DND-41 (cell line): ENCODE measurements at regions not wholly inside any gene's neighbourhood (a gene's known extent, or its start where the extent isn't known, plus 50 kb on each side); places are given as distances from the start of the nearest gene placed in this dataset.
A peak's percentile ranks its signal among the peaks of the same experiment; 100 is the strongest.
"Not testable (repeated sequence)": the region's sequence is repeated elsewhere in the genome, so short reads cannot be mapped to it uniquely, and the experiment has no call there.

Experiments used
- ATAC-seq: fragments of 200-7000 bp; cut with Tn5 transposase; 3 replicates; pipeline ENCODE4 v1.9.1; 2021; ENCODE audit warnings: low read depth; ENCODE audit not compliant: insufficient read depth
- DNase-seq: peaks from one replicate; pipeline ENCODE4 v3.0.0-alpha.2; 2020
- H2AFZ ChIP-seq: 2 replicates; pipeline ENCODE4 v1.6.0; 2012; ENCODE audit warnings: low read depth, low read length
- H3K27ac ChIP-seq: 2 replicates; pipeline ENCODE4 v1.5.1; 2012; ENCODE audit warnings: low read length, inconsistent platforms
- H3K27me3 ChIP-seq: fragments of 200-600 bp; sonication (generic); 2 replicates; pipeline ENCODE4 v1.6.0; 2012; ENCODE audit warnings: low read length, mild to moderate bottlenecking, inconsistent platforms; ENCODE audit not compliant: insufficient read depth, poor library complexity
- H3K36me3 ChIP-seq: 2 replicates; pipeline ENCODE4 v1.5.1; 2012; ENCODE audit warnings: low read length, inconsistent platforms; ENCODE audit not compliant: insufficient read depth
- H3K4me1 ChIP-seq: 2 replicates; pipeline ENCODE4 v1.5.1; 2012; ENCODE audit warnings: mild to moderate bottlenecking, low read length; ENCODE audit not compliant: insufficient read depth
- H3K4me2 ChIP-seq: 2 replicates; pipeline ENCODE4 v1.6.0; 2012; ENCODE audit warnings: mild to moderate bottlenecking, moderate library complexity, low read length, inconsistent platforms; ENCODE audit not compliant: insufficient read depth
- H3K4me3 ChIP-seq, 2 experiments: fragments of 200-600 bp in 1 of 2; shearing (Covaris generic) in 1 of 2; 2 replicates each; pipeline ENCODE4 v1.5.1; 2012 to 2016; ENCODE audit warnings: inconsistent platforms in 2 of 2, low read length in 2 of 2, mild to moderate bottlenecking in 2 of 2, low read depth in 1 of 2, moderate library complexity in 1 of 2
- H3K79me2 ChIP-seq: 2 replicates; pipeline ENCODE4 v1.6.0; 2012; ENCODE audit warnings: low read length, inconsistent platforms; ENCODE audit not compliant: insufficient read depth
- H3K9ac ChIP-seq: 2 replicates; pipeline ENCODE4 v1.6.0; 2012; ENCODE audit warnings: low read depth, mild to moderate bottlenecking, inconsistent platforms, low read length, moderate library complexity
- H3K9me3 ChIP-seq: 2 replicates; pipeline ENCODE4 v1.5.1; 2012; ENCODE audit warnings: low read length, moderate library complexity, mild to moderate bottlenecking, inconsistent platforms; ENCODE audit not compliant: insufficient read depth, severe bottlenecking
- H4K20me1 ChIP-seq: 2 replicates; pipeline ENCODE4 v1.6.0; 2012; ENCODE audit warnings: low read length; ENCODE audit not compliant: insufficient read depth

DNA sequence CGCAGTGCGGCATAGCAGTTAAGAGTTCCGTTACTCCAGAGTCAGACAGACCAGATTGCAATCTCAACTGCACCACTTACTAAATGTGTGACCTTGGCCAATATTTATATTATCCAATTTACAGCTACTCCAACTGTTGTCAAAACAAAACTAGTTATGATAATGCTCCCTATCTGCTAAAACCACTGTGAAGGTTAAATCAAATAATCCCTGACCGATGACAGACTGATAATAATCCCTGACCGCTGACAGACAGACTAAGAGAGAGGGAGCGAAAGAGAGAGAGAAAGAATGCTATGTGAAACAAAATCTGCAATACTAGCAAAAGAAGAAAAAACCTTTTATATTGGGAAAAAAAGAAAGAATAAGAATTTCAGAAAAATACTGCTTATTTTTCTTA is 204.1 kb upstream of the ZNF322 start:
- DNase-seq, H3K9ac ChIP-seq, H3K79me2 ChIP-seq, H3K27me3 ChIP-seq, H3K36me3 ChIP-seq, H3K4me2 ChIP-seq, H3K4me1 ChIP-seq, H3K27ac ChIP-seq, H4K20me1 ChIP-seq, ATAC-seq, H2AFZ ChIP-seq, H3K9me3 ChIP-seq, H3K4me3 ChIP-seq: not testable (repeated sequence)

GRCh38 chr6:26898785-26899184 is 239.2 kb upstream of the ZNF322 start:
- H3K27me3 ChIP-seq, H4K20me1 ChIP-seq, H3K4me2 ChIP-seq, DNase-seq, H3K4me1 ChIP-seq, H2AFZ ChIP-seq, H3K27ac ChIP-seq, H3K79me2 ChIP-seq, H3K4me3 ChIP-seq, H3K9me3 ChIP-seq, H3K9ac ChIP-seq, H3K36me3 ChIP-seq, ATAC-seq: not testable (repeated sequence)

DNA sequence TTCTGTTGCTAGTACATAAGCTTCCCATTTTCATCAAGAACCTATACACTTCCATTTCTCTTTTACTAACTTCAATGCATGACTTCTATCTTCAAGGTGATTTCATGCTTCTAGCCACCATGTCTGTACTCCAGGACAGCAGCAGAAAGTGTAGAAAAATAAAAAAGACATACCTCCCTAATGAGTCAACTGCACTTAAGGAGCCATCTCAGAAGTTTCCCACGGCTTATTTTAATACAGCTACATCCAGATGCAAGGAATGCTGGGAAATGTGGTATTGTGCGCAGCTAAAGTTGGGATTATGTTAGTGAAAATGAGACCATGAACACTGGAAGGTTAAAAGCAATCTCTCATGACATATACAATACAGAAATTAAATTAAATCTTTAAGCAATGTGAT is 264.7 kb upstream of the ZNF322 start:
- not testable (repeated sequence) for DNase-seq, H3K27ac ChIP-seq, H3K4me1 ChIP-seq, H4K20me1 ChIP-seq, H3K36me3 ChIP-seq, H3K79me2 ChIP-seq, H3K4me2 ChIP-seq, H3K27me3 ChIP-seq, H3K9me3 ChIP-seq, H3K4me3 ChIP-seq, H3K9ac ChIP-seq, ATAC-seq, H2AFZ ChIP-seq

DNA sequence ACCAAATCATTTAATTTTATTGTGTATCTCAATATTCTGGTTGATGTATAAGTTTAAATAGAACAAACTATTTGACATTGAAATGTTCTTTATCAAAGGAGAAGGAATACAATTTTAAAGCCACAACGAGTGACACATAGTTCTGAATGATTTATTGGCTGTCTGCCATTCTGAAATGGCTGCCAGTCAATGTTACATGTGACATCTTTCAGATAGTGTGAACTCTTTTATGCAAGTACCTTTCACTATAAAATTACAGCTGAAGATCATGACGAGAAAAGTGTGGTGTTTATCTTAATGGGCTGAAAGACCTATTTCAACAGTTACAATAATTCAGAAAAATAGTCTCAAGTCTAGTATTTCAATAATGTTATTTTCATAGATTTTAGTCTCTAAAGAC is 268.6 kb upstream of the ZNF322 start:
- H3K27ac ChIP-seq, H3K4me2 ChIP-seq, H3K27me3 ChIP-seq, H3K36me3 ChIP-seq, H3K79me2 ChIP-seq, H3K9me3 ChIP-seq, H4K20me1 ChIP-seq, H3K4me3 ChIP-seq, ATAC-seq, H3K4me1 ChIP-seq, DNase-seq, H3K9ac ChIP-seq, H2AFZ ChIP-seq: not testable (repeated sequence)

GRCh38 chr6:26937258-26937657 is 277.7 kb upstream of the ZNF322 start:
- H3K4me3 ChIP-seq, ATAC-seq, H3K27ac ChIP-seq, H3K36me3 ChIP-seq, DNase-seq, H3K4me2 ChIP-seq, H3K79me2 ChIP-seq, H3K9ac ChIP-seq, H4K20me1 ChIP-seq, H3K4me1 ChIP-seq, H3K27me3 ChIP-seq, H3K9me3 ChIP-seq, H2AFZ ChIP-seq: not testable (repeated sequence)

DNA sequence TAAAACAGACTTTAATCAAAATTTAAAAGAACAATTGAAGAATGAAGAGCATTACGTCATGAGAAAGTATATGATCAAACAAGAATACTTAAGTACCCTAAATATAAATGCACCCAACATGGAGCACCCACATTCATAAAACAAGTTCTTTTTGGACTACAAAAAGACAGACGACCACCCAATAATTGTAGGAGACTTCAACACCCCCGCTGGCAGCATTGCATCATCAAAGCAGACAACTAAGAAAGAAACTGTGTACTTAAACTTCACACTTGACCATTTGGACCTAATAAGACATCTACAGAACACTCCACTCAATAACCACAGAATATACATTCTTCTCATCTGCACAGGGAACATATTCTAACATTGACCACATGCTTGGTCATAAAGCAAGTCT is 291.7 kb upstream of the ZNF322 start:
- not testable (repeated sequence) for H3K4me1 ChIP-seq, H3K36me3 ChIP-seq, ATAC-seq, H3K9ac ChIP-seq, H3K27ac ChIP-seq, H2AFZ ChIP-seq, DNase-seq, H3K27me3 ChIP-seq, H3K4me3 ChIP-seq, H4K20me1 ChIP-seq, H3K4me2 ChIP-seq, H3K9me3 ChIP-seq, H3K79me2 ChIP-seq

- H3K4me2 ChIP-seq, H2AFZ ChIP-seq, H4K20me1 ChIP-seq, H3K9me3 ChIP-seq, H3K36me3 ChIP-seq, H3K27me3 ChIP-seq, H3K79me2 ChIP-seq, H3K4me1 ChIP-seq: not testable (repeated sequence)
- ATAC-seq (peak; percentile 73), DNase-seq (peak; percentile 87)
- H3K27ac ChIP-seq = peak overlapping the region; percentile 72
- H3K4me3 ChIP-seq = peak overlapping the region in 1 of 2 experiments; percentile 46; a peak in 2 of 4 replicates
- H3K9ac ChIP-seq = peak overlapping the region; percentile 53
Observed at GRCh38 chr6:26956078-26956600, 291.4 kb upstream of the PRSS16 start.
